ENCODE measurements at regions not wholly inside any gene's neighbourhood (a gene's known extent, or its start where the extent isn't known, plus 50 kb on each side); places are given as distances from the start of the nearest gene placed in this dataset.

GRCh38 chr15:39243396-39243795, 337.5 kb upstream of the THBS1 start:
- Histone ChIP-seq H3K79me2 (ENCODE audit: insufficient read depth, low read depth, low read length) (no peaks in the 10 kb centered on the region), H3K9me3 (ENCODE audit: low read length) (no peaks in the 10 kb centered on the region), H3K4me2 (ENCODE audit: low read length) (no peak overlapping the region), H3K36me3 (ENCODE audit: insufficient read depth, low read length) (no peaks in the 10 kb centered on the region), H3K4me1 (ENCODE audit: insufficient read depth, low read length, poor library complexity, severe bottlenecking) (no peaks in the 10 kb centered on the region), H2AFZ (ENCODE audit: low read length) (no peak overlapping the region), H3K27ac (ENCODE audit: low read depth, low read length, poor library complexity, severe bottlenecking) (no peak overlapping the region), H4K20me1 (ENCODE audit: insufficient read depth, low read length) (no peaks in the 10 kb centered on the region), H3K4me3 (ENCODE audit: low read depth, low read length, poor library complexity, severe bottlenecking) (no peak overlapping the region), H3K9me2 (ENCODE audit: insufficient read depth, low read length) (no peaks in the 10 kb centered on the region)
- TF ChIP-seq CTCF (conservative IDR thresholded peaks at IDR 0.05; ENCODE audit: low read length) = no peak
- DNase-seq (ENCODE audit: low spot score) = no peak
- no TSS peak for BruUV-seq (replicated peaks)
- intact Hi-C loops (cut with micrococcal nuclease; ENCODE audit: unreplicated experiment) = no loop called here
- CTCF ChIA-PET (ENCODE audit: unreplicated experiment) = no interaction called here
- POLR2A ChIA-PET = no interaction called here

- Histone ChIP-seq H4K20me1 (ENCODE audit: insufficient read depth, low read length) (no peaks in the 10 kb centered on the region), H3K4me1 (ENCODE audit: insufficient read depth, low read length, poor library complexity, severe bottlenecking) (no peaks in the 10 kb centered on the region), H2AFZ (ENCODE audit: low read length) (no peak overlapping the region), H3K4me3 (ENCODE audit: low read depth, low read length, poor library complexity, severe bottlenecking) (no peak overlapping the region), H3K9me3 (ENCODE audit: low read length) (no peaks in the 10 kb centered on the region), H3K79me2 (ENCODE audit: insufficient read depth, low read depth, low read length) (no peaks in the 10 kb centered on the region), H3K9me2 (ENCODE audit: insufficient read depth, low read length) (no peaks in the 10 kb centered on the region), H3K4me2 (ENCODE audit: low read length) (no peak overlapping the region), H3K36me3 (ENCODE audit: insufficient read depth, low read length) (no peaks in the 10 kb centered on the region), H3K27ac (ENCODE audit: low read depth, low read length, poor library complexity, severe bottlenecking) (no peak overlapping the region)
- intact Hi-C loops (cut with micrococcal nuclease; ENCODE audit: unreplicated experiment) = no loop called here
- no TSS peak for BruUV-seq (replicated peaks)
- no peak for TF ChIP-seq EZH2phosphoT487 (IDR thresholded peaks at IDR 0.05; ENCODE audit: borderline replicate concordance, low read depth, low read length)
- no peak for TF ChIP-seq CTCF (conservative IDR thresholded peaks at IDR 0.05; ENCODE audit: low read length)
- ChIA-PET POLR2A (no interaction called here), CTCF (ENCODE audit: unreplicated experiment) (no interaction called here)
- DNase-seq (ENCODE audit: low spot score) = no peak
These were observed 336.1 kb upstream of the THBS1 start for GRCh38 chr15:39244776-39245175.

- Histone ChIP-seq H3K4me1 (ENCODE audit: insufficient read depth, low read length, poor library complexity, severe bottlenecking) (no peaks in the 10 kb centered on the region), H3K4me2 (ENCODE audit: low read length) (no peak overlapping the region), H4K20me1 (ENCODE audit: insufficient read depth, low read length) (no peaks in the 10 kb centered on the region), H3K9me2 (ENCODE audit: insufficient read depth, low read length) (no peaks in the 10 kb centered on the region), H3K36me3 (ENCODE audit: insufficient read depth, low read length) (no peaks in the 10 kb centered on the region), H3K79me2 (ENCODE audit: insufficient read depth, low read depth, low read length) (no peaks in the 10 kb centered on the region), H3K9me3 (ENCODE audit: low read length) (no peaks in the 10 kb centered on the region), H3K4me3 (ENCODE audit: low read depth, low read length, poor library complexity, severe bottlenecking) (no peak overlapping the region), H2AFZ (ENCODE audit: low read length) (no peak overlapping the region), H3K27ac (ENCODE audit: low read depth, low read length, poor library complexity, severe bottlenecking) (no peak overlapping the region)
- no TSS peak for BruUV-seq (replicated peaks)
- TF ChIP-seq EZH2phosphoT487 (IDR thresholded peaks at IDR 0.05; ENCODE audit: borderline replicate concordance, low read depth, low read length) = no peak
- no peak for TF ChIP-seq CTCF (conservative IDR thresholded peaks at IDR 0.05; ENCODE audit: low read length)
- no peak for DNase-seq (ENCODE audit: low spot score)
- POLR2A ChIA-PET = no interaction called here
- intact Hi-C loops (cut with micrococcal nuclease; ENCODE audit: unreplicated experiment) = no loop called here
- CTCF ChIA-PET (ENCODE audit: unreplicated experiment) = no interaction called here
These were observed 334.4 kb upstream of the THBS1 start for GRCh38 chr15:39246523-39246922.

Data from OCI-LY7 (cell line).